Karpas-422 (cell line): ENCODE measurements at regions not wholly inside any gene's neighbourhood (a gene's known extent, or its start where the extent isn't known, plus 50 kb on each side); places are given as distances from the start of the nearest gene placed in this dataset.

Experiments
- DNase-seq: peaks from one replicate; pipeline ENCODE4 v3.0.0-alpha.2; 2015
- H2AFZ ChIP-seq: fragments of 200-600 bp; sonication (generic); 2 replicates; pipeline ENCODE4 v1.6.1; 2014; ENCODE audit warnings: antibody characterized with exemption, low read length, mixed read lengths
- H3K27ac ChIP-seq: fragments of 200-600 bp; sonication (generic); 2 replicates; pipeline ENCODE4 v1.5.1; 2014; ENCODE audit warnings: mild to moderate bottlenecking, low read length, moderate library complexity
- H3K27me3 ChIP-seq: fragments of 200-600 bp; sonication (generic); 2 replicates; pipeline ENCODE4 v1.6.1; 2014; ENCODE audit warnings: low read length, mixed read lengths
- H3K36me3 ChIP-seq: fragments of 200-600 bp; sonication (generic); 2 replicates; pipeline ENCODE4 v1.6.1; 2014; ENCODE audit warnings: low read length, mixed read lengths; ENCODE audit not compliant: insufficient read depth
- H3K4me1 ChIP-seq: fragments of 200-600 bp; sonication (generic); 2 replicates; pipeline ENCODE4 v1.6.1; 2014; ENCODE audit warnings: mild to moderate bottlenecking, low read length, mixed read lengths
- H3K4me2 ChIP-seq: fragments of 200-600 bp; sonication (generic); 2 replicates; pipeline ENCODE4 v1.6.1; 2014; ENCODE audit warnings: low read length, low read depth, mild to moderate bottlenecking; ENCODE audit not compliant: poor library complexity, severe bottlenecking
- H3K4me3 ChIP-seq: fragments of 200-600 bp; sonication (generic); 2 replicates; pipeline ENCODE4 v1.5.1; 2014; ENCODE audit warnings: mild to moderate bottlenecking, antibody characterized with exemption, low read length, mixed read lengths
- H3K79me2 ChIP-seq: fragments of 200-600 bp; sonication (generic); 2 replicates; pipeline ENCODE4 v1.6.1; 2014; ENCODE audit warnings: mild to moderate bottlenecking, low read length, mixed read lengths
- H3K9ac ChIP-seq: fragments of 200-600 bp; sonication (generic); 2 replicates; pipeline ENCODE4 v1.6.0; 2014; ENCODE audit warnings: low read length
- H3K9me2 ChIP-seq: fragments of 200-600 bp; sonication (generic), shearing (Covaris generic); replicated peaks from 2 replicates; pipeline ENCODE4 v1.6.0; 2014; ENCODE audit warnings: mild to moderate bottlenecking, low read length, moderate library complexity; ENCODE audit not compliant: insufficient read depth
- H3K9me3 ChIP-seq: fragments of 300-700, 200-600 bp; sonication (generic); 2 replicates; pipeline ENCODE4 v1.6.1; 2014; ENCODE audit warnings: low read length, mixed read lengths
- H4K20me1 ChIP-seq: fragments of 200-600 bp; sonication (generic); 2 replicates; pipeline ENCODE4 v1.6.1; 2014; ENCODE audit warnings: mild to moderate bottlenecking, antibody characterized with exemption, low read length, low read depth; ENCODE audit not compliant: insufficient read depth

GRCh38 chr13:112124141-112124540 lies 57.2 kb downstream of the SOX1 start:
- no peak overlapping the region for H3K9ac ChIP-seq
- H3K4me1 ChIP-seq = no peaks in the 10 kb centered on the region
- H2AFZ ChIP-seq = no peak overlapping the region
- no peaks in the 10 kb centered on the region for H3K9me3 ChIP-seq
- no peaks in the 10 kb centered on the region for H3K36me3 ChIP-seq
- H3K27me3 ChIP-seq = no peaks in the 10 kb centered on the region
- no peaks in the 10 kb centered on the region for H3K9me2 ChIP-seq
- no peak overlapping the region for H3K4me2 ChIP-seq
- no peak for DNase-seq
- no peak overlapping the region for H3K27ac ChIP-seq
- no peaks in the 10 kb centered on the region for H4K20me1 ChIP-seq
- H3K79me2 ChIP-seq = no peaks in the 10 kb centered on the region
- H3K4me3 ChIP-seq = no peak overlapping the region

GRCh38 chr13:112127564-112128330 lies 60.8 kb downstream of the SOX1 start:
- DNase-seq = no peak
- H3K9me3 ChIP-seq = no peaks in the 10 kb centered on the region
- H3K9me2 ChIP-seq = no peaks in the 10 kb centered on the region
- H3K79me2 ChIP-seq = no peaks in the 10 kb centered on the region
- H3K4me2 ChIP-seq = no peak overlapping the region
- H3K4me3 ChIP-seq = no peak overlapping the region
- no peaks in the 10 kb centered on the region for H3K36me3 ChIP-seq
- no peak overlapping the region for H2AFZ ChIP-seq
- no peaks in the 10 kb centered on the region for H3K27me3 ChIP-seq
- H3K9ac ChIP-seq = no peak overlapping the region
- H4K20me1 ChIP-seq = no peaks in the 10 kb centered on the region
- no peak overlapping the region for H3K27ac ChIP-seq
- H3K4me1 ChIP-seq = no peaks in the 10 kb centered on the region

GRCh38 chr13:112128331-112128610 lies 61.3 kb downstream of the SOX1 start:
- no peak for DNase-seq
- Histone ChIP-seq H3K4me1 (no peaks in the 10 kb centered on the region), H3K36me3 (no peaks in the 10 kb centered on the region), H3K79me2 (no peaks in the 10 kb centered on the region), H3K4me2 (no peak overlapping the region), H4K20me1 (no peaks in the 10 kb centered on the region), H3K9me2 (no peaks in the 10 kb centered on the region), H3K27ac (no peak overlapping the region), H2AFZ (no peak overlapping the region), H3K4me3 (no peak overlapping the region), H3K27me3 (no peaks in the 10 kb centered on the region), H3K9ac (no peak overlapping the region), H3K9me3 (no peaks in the 10 kb centered on the region)

GRCh38 chr13:112130418-112130817 lies 63.5 kb downstream of the SOX1 start:
- H3K9me3 ChIP-seq = no peaks in the 10 kb centered on the region
- H3K9me2 ChIP-seq = no peaks in the 10 kb centered on the region
- H3K4me1 ChIP-seq = no peaks in the 10 kb centered on the region
- no peak for DNase-seq
- no peak overlapping the region for H3K27ac ChIP-seq
- no peak overlapping the region for H3K9ac ChIP-seq
- no peak overlapping the region for H2AFZ ChIP-seq
- no peaks in the 10 kb centered on the region for H3K79me2 ChIP-seq
- no peaks in the 10 kb centered on the region for H3K36me3 ChIP-seq
- H3K4me3 ChIP-seq = no peak overlapping the region
- no peak overlapping the region for H3K4me2 ChIP-seq
- no peaks in the 10 kb centered on the region for H4K20me1 ChIP-seq
- no peaks in the 10 kb centered on the region for H3K27me3 ChIP-seq

DNA sequence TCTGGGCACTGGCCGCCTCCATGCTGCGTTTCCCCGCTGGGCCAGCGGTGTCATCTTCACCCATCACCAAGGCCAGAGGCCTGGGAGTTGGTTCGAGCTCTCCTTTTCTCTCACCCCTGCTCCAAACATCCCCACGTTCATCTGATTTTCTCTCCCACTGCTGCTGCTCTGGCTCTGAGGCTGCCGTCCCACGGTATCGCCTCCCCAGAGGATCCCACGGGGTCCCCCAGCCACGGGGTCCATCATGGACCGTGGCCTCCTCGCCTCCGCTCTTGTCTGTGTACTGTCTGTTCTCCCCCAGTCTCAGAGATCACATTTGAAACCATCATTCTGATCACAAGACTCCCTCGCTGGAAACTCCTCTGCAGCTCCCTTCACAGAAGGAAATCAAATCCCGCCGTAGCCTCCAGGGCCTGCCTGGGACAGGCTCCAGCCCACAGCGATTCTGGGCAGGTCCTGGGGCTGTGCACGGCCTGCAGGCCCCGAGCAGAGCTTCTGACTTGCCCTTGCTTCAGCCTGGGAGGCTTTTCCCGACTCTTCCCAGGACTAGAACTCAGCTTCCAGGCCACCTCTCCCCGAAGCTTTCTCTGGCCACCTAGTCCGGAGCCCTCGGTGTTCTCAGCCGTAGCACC lies 64.2 kb downstream of the SOX1 start:
- Histone ChIP-seq H3K4me3 (no peak overlapping the region), H3K4me1 (no peaks in the 10 kb centered on the region), H3K36me3 (no peaks in the 10 kb centered on the region)

DNA sequence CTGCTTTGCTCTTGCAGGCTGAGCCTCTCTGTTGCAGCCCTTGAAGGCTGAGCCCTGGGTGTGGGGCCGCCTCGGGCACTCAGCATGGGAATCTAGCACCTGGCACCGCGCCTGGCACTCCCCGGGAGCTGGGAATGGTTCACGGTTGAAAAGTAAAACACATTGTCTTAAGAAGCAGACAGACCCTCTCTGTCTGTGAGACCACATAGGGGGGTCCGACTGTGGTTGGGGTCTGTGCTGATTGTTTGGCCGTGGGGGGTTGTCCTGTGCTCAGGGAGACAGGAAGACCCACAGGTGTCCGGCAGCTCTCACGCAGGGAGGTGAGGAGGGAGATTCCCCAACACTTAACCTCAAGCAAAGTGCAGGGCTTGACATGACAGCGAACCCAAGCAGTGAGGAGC lies 64.8 kb downstream of the SOX1 start:
- Histone ChIP-seq H3K27ac (no peak overlapping the region), H2AFZ (no peak overlapping the region), H3K79me2 (no peaks in the 10 kb centered on the region), H3K36me3 (no peaks in the 10 kb centered on the region), H3K4me3 (no peak overlapping the region), H4K20me1 (no peaks in the 10 kb centered on the region), H3K9ac (no peak overlapping the region), H3K9me2 (no peaks in the 10 kb centered on the region), H3K4me2 (no peak overlapping the region), H3K27me3 (no peaks in the 10 kb centered on the region), H3K4me1 (no peaks in the 10 kb centered on the region), H3K9me3 (no peaks in the 10 kb centered on the region)
- no peak for DNase-seq

More for the DNA sequence above, 64.2 kb downstream of the SOX1 start:
- H3K9ac ChIP-seq = no peak overlapping the region
- no peaks in the 10 kb centered on the region for H4K20me1 ChIP-seq
- no peak overlapping the region for H3K27ac ChIP-seq
- no peaks in the 10 kb centered on the region for H3K9me2 ChIP-seq
- H3K79me2 ChIP-seq = no peaks in the 10 kb centered on the region
- no peaks in the 10 kb centered on the region for H3K27me3 ChIP-seq
- no peak overlapping the region for H3K4me2 ChIP-seq
- no peak overlapping the region for H2AFZ ChIP-seq
- DNase-seq = no peak
- no peaks in the 10 kb centered on the region for H3K9me3 ChIP-seq

GRCh38 chr13:112132142-112132541 lies 65.2 kb downstream of the SOX1 start:
- Histone ChIP-seq H3K4me1 (no peaks in the 10 kb centered on the region), H3K27me3 (no peaks in the 10 kb centered on the region), H3K9me2 (no peaks in the 10 kb centered on the region), H3K4me2 (no peak overlapping the region), H3K79me2 (no peaks in the 10 kb centered on the region), H4K20me1 (no peaks in the 10 kb centered on the region), H3K9ac (no peak overlapping the region), H2AFZ (no peak overlapping the region), H3K4me3 (no peak overlapping the region), H3K36me3 (no peaks in the 10 kb centered on the region), H3K9me3 (no peaks in the 10 kb centered on the region), H3K27ac (no peak overlapping the region)
- no peak for DNase-seq

DNA sequence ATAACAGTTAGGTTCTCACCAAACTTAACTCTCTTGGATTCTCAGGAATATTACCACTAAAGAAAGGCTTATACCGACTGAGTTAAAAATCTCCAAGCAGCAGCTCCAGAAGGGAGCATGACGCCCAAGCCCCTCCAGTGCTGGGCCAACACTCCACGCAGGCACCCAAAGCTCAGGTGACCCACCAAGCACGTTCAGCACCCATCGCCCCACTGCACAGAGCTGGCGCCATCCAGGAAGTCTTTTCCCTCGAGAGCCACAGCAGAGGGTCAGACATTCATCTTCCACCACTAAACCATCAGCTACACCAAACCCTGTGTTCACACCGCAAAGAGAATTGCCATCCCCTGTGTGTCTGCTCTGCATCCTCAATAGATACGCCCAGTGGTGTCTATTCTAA lies 65.7 kb downstream of the SOX1 start:
- Histone ChIP-seq H3K9me2 (no peaks in the 10 kb centered on the region), H3K9ac (no peak overlapping the region), H3K79me2 (no peaks in the 10 kb centered on the region), H3K27ac (no peak overlapping the region), H4K20me1 (no peaks in the 10 kb centered on the region), H3K4me2 (no peak overlapping the region), H3K4me3 (no peak overlapping the region), H3K4me1 (no peaks in the 10 kb centered on the region), H3K27me3 (no peaks in the 10 kb centered on the region), H3K9me3 (no peaks in the 10 kb centered on the region), H3K36me3 (no peaks in the 10 kb centered on the region), H2AFZ (no peak overlapping the region)
- DNase-seq = no peak
